Right ventricle myocardium inferior (tissue), 1 donor: ENCODE measurements at regions not wholly inside any gene's neighbourhood (a gene's known extent, or its start where the extent isn't known, plus 50 kb on each side); places are given as distances from the start of the nearest gene placed in this dataset.

Source experiments
- ATAC-seq: fragments of 200-7000 bp; cut with Tn5 transposase; one replicate; pipeline ENCODE4 v1.9.1; 2020; ENCODE audit warnings: mild to moderate bottlenecking, moderate library complexity
- DNase-seq: peaks from one replicate; pipeline ENCODE4 v3.0.0; 2021; ENCODE audit errors: missing footprints
- intact Hi-C: fragments of 100-400 bp; cut with DNase I; formaldehyde crosslinking; loops from one replicate; pipeline ENCODE4 v1.11.0; 2022
- donor health status: DM: no; HTN: yes; CAD: no; lungs with severe emphysema.

DNA sequence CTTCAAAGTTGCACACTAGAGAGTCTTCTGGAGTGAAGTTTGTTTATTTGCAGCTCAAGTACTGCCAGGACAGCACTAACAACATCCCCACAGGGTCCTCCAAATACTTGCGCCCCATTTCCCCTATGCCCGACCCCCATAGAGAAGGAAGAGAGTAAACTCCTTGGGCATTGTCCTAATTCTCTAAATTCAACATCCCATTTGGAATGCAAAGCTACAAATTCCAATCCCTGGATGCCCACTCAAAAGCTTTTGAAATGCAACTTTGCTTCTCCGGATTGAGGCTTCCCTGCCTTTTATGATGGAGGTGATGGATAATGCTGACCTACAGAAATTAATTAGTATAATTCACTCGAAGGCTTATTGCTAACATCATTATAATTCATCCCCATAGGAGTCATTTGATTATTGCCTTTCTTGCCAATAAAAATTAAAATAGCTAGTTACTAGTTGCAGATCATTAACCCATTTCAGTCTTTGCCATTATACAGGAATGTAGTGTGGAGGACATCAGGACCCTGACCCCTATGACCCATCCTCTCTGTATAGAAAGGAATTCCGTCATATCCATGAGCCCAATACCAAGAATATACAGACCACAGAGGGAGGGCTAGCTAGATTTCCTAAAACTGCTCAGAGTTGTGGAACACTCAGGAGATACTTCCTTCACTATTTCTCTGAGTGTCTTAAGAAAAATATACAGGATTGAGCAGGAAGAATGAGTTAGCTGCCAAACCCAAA lies 277.6 kb downstream of the ZNF608 start:
- ATAC-seq (no peak), DNase-seq (no peak)
- intact Hi-C loops, result no loop called here

DNA sequence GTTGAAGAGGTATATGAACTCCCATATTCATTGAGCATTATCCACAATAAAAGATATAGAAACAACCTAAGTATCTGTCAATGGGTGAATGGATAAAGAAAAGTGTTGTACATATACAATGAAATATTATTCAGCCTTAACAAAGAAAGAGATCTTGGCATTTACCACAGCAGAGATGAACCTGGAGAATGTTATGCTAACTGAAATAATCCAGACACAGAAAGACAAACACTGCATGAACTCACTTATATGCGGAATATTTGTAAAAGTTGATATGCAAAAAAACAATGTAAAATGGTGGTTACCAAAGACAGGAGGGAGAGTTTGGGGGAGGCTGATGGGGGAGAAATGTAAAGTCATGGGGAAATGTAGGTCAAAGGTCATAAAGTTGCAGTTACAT lies 278.7 kb downstream of the ZNF608 start:
- ATAC-seq, result no peak
- intact Hi-C loops, result no loop called here
- DNase-seq, result no peak

DNA sequence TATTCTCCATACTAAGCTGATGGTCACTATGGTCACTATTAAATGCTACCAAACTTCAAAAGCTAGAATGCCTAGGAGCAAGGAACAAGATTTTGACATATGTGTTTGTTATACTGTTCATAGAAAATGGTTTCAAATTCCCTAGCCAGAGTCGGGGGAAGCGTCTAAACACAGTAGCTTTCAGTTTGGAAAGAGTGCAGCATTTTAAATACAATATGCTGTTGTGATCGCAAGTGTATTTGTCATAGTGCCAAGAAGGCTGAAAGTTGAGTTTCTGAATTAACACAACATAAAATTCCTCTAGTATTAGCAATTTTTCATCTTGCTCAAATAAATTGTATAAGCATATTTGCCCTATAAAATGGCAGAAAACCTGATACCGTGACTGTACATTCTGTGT lies 280.4 kb downstream of the ZNF608 start:
- no peak for DNase-seq
- intact Hi-C loops, result no loop called here
- ATAC-seq, result no peak

DNA sequence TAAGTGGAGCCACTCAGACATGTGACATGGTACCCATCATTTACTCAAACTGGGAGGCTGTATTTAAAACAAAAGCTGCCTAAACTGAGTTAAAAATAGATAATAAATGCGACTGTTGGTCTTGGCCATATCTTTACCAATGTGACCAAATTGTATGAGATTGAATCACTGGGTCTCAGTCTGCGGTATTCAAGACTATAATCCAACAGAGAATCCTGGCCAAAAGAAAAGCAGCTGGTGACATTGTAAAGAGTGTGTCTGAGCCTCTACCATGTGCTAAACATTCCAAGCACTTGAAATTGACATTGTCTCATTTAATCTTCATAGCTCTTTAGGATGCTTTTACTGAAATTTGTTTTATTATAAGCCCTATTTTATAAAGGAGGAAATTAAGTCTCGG lies 282.6 kb downstream of the ZNF608 start:
- intact Hi-C loops, result no loop called here
- DNase-seq (no peak), ATAC-seq (no peak)

DNA sequence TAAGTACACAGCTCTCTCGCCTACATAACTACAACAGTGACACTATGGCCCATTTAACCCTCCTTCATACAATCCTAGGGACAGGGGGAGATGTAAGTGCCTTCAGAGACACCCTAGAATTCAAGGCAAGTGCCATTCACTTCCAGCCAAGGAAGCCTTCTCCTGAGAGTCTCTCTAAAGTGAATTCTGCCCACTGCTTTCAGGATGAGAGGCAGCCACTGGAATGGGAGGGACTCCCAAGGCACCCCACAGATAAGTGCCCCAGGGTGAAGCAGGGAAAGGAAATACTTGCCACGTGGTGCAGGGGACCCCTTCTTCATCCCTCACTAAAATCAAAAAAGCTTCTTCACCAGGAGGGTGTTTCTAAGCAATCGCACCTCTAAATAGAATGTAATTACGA lies 283.7 kb downstream of the ZNF608 start:
- no peak for DNase-seq
- ATAC-seq, result no peak
- intact Hi-C loops, result no loop called here

DNA sequence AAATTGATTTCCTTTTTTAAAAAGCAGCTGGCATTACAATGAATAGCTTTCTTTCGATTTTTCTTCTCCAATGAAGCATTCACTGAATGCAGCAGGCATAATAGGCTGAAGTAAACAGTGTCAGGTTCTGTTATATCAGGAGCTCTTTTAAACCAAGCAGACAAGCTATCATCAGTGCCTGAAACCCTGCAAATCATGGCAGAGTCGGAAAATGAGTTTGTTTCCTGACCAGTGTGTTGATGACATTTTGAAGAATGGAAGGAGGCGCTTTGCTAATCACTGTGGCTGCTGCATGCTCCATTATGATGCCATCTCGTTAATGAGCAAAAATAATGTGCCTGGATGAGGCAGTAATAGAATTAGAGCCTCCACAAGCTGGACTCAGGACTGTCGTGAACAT lies 284.5 kb downstream of the ZNF608 start:
- ATAC-seq (no peak), DNase-seq (no peak)
- intact Hi-C loops, result no loop called here

DNA sequence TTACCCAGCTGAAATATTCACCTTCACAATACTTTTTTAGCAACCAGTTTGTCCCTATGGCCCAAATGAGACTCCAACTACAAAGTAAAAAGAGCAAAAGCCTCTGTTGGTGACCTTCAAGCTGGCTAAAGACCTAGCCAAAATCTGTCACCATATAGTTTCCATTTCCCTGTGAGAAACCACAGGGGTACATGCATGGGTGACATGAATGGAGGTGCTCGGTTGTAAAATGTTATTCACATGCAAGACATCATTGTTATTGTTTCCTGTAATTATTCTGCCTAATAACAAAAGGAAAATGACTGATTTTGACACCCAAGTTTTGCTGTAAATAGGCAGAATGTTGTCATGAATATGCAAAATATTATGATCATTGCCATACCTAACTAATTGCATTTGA lies 285.3 kb downstream of the ZNF608 start:
- intact Hi-C loops, result no loop called here
- ATAC-seq, result no peak
- no peak for DNase-seq

DNA sequence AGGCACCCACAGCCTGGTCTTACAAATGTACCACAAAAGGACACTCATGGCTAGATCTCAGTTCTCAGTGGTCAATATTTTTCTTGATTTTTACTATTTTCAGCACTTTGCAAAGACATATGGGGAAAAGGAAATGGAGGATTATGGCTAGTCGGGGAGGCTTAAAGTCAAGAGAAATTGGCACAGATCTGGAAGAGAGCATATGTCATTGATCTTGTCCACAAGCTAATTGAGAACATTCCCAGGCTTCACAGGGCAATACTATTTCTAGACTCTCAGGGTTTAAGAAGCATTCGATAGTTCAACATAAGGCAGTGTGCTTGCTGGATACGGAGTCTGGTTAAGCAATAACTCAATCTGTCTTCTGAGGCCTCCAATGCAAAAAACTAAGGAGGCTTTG lies 285.8 kb downstream of the ZNF608 start:
- intact Hi-C loops, result no loop called here

DNA sequence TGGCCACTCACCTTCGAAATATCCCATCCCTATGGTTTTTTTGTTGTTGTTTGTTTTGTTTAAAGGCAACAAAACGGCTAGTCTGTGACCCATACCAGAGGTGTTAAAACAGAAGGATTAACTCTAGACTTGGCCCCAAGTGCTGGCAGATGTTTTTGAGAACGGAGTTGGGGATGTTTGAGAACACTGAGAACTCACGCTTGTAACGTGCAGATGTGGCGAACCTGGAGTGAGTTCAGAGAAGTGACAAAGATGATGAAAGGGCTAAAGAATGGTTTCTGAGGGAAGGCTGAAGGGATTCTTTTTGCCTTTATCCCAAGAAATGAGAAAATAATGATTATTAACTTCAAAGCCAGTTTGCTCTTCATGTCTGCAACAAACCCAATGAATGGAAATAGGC lies 286.5 kb downstream of the ZNF608 start:
- intact Hi-C loops, result no loop called here
- ATAC-seq (peak; percentile 81), DNase-seq (no peak)

More for the DNA sequence above, 285.8 kb downstream of the ZNF608 start:
- no peak for ATAC-seq
- DNase-seq, result no peak

DNA sequence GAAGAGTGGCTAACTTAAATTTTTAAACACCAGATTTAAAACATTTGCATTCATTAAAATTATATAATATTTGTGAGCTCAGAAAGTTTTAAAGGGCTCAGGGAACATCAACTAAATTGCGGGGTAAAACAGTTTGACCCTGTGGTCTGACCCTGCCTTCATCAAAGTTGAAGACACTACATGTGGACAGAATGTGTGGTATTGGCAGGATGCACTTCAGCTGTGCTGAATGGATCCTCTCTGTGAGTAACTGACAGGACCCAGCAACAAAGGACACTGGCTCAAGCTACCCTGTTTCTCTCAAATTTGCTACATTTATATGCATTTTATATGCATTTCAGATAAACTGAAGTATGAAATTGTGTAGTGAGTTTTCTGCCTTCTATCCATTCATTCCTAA lies 288.5 kb downstream of the ZNF608 start:
- no peak for ATAC-seq
- no peak for DNase-seq
- intact Hi-C loops, result no loop called here

DNA sequence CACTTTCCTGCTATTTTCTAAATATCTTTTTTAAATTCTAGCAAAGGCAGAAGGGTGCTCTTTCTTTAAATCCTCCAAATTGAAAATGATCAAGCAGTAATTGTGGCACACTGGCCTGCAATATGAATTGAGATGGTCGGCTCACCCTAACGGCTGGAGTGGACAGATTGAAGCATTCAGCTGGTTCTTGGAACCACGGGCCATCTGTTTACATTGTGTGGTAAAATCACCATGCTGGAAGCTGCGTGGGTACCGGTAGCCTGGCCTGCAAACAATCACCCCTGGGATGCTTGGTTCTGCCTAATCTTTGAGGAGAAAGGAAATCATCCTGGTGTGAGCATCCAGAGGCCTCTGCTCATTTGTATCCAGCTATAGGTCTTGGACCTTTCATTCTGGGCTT lies 289.3 kb downstream of the ZNF608 start:
- DNase-seq (no peak), ATAC-seq (no peak)
- intact Hi-C loops, result no loop called here

DNA sequence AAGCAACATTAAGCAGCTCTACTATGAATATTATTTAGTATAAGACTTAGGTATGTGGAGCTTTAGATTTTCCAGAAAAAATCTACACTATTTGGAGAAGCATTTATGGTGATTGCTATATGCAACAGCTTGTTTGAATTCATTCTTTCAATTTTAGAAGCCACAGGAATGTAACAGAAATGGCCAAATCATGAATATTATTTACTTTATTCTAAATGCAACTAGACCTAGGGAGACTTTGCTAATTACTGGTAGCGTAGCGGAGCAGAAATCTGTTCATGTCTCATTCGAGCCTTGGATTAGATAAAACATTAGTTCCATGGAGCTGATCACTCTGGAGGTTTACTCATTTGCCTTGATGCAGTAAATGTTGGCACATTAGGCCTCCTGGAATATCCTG lies 290.2 kb downstream of the ZNF608 start:
- intact Hi-C loops, result no loop called here
- DNase-seq (no peak), ATAC-seq (no peak)

DNA sequence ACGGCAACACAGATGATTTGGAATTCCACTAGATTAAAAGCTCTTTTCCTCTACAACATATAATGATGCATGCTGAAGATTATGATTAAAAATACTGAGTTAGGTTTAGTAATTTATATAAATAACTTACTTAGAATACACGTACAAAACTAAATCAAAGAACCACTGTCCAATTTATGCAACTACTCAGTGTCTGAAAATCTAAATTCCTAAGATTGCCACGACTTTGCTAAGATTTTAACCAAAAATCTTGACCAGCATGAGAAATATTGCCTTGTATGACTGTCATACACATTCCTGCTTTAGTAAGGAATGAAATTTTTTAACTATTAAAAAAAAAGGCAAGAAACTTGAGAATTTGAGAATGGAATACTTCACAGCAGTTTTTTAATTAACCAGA lies 292.4 kb downstream of the ZNF608 start:
- intact Hi-C loops, result no loop called here
- DNase-seq (no peak), ATAC-seq (no peak)

DNA sequence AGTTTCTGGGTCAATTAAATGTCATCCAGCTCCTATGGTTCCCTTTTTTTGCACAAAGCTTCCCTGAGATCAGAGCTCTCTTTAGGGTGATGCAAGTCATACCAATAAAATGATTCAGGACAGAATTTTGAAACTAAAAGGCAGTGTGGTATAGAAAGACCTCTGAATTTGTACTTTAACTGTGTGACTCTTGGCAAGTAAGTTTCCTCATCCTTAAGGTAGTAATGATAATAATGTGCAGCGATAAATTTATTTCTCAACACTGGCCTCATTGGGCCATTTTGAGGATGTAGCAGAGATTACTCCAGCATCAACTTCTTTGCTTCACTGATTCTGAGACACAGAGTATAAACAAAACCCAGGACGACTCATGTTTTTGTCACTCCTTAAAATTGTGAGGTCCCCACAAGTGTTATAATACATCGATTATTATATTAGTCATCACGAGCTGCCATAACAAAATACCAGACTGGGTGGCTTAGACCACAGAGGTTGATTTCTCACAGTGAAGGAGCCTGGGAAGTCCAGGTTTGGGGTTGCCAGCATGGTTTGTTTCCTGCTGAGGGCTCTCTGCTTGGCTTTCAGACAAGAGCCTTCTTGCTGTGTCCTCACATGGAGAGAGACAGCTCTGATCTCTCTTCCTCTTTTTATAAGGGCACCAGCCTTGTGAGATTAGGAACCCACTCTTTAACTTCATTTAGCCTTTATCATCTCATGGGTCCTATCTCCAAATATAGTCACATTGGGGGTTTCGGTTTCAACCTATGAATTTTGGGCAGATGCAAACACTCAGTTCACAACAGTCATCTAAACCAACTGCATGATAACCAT lies 293.0 kb downstream of the ZNF608 start:
- DNase-seq, result no peak
- intact Hi-C loops, result no loop called here
- no peak for ATAC-seq

DNA sequence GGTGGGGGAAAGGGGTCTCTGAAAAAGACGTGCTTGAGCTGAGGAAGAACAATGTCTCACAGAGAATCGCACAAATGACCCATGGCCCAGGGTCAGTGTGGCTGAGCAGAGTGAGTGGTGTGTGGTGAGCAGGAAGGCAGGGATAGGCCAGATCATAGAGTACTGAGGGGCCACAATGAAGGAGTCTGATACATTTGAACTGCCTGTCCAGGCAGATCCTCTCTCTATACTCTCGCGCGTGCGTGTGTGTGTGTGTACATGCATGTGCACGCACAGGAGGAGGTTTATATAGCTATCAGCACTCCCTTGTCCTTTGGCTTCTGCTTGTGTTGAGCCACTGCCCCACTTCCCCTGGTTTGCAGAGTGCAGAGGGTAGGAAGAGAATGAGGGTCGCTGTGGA lies 294.0 kb downstream of the ZNF608 start:
- DNase-seq (no peak), ATAC-seq (peak; percentile 21)
- intact Hi-C loops, result no loop called here

DNA sequence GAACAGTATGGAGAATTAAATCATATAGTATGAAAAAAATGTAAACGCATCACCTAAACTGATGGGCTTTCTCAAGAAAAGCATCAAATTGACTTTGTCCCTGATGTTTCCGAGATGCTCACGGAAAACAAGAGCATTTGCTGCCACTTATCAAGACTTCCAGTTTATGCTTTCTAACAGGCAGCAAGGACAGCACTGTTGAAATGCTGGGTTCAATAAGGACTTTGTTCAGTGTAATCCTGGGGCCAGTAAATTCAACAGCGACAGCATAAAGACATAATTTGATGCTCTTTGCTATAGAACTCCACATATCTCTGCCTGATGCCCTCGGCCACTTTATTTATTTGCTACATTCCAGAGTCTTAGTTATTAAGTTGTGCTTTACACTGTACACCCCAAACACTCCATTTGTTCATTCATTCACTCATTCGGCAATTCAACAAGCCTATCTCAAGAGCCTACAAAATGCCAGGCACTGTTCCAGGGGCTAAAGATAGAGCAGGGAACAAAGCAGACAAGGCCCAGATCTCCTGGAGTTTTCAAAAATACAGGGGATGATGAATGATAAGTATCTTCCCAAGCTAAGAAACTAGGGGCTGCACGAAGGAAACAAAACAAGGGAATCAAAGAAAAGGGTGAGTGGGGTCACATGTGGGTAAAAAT lies 294.6 kb downstream of the ZNF608 start:
- DNase-seq (no peak), ATAC-seq (peak; percentile 75)
- intact Hi-C loops, result no loop called here

DNA sequence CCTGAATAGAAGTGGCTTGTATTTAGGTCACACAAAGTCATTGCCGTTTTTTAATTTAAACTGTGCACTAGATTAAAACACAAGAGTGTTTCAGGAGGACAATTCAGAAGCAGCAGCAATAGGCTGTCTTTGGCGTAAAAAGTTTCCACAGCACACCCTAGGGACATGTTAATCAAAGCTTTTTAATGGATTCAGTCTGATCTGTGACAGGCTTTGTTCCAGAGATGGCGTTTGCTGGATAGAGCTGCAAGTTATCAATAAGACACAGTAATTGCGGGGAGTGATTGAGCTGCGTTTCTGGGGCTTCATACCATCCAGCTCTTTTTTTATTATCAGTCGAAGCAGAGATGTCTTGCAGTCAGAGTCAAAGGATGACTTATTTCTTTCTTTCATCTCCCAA lies 300.3 kb downstream of the ZNF608 start:
- ATAC-seq (no peak), DNase-seq (no peak)
- intact Hi-C loops, result no loop called here

DNA sequence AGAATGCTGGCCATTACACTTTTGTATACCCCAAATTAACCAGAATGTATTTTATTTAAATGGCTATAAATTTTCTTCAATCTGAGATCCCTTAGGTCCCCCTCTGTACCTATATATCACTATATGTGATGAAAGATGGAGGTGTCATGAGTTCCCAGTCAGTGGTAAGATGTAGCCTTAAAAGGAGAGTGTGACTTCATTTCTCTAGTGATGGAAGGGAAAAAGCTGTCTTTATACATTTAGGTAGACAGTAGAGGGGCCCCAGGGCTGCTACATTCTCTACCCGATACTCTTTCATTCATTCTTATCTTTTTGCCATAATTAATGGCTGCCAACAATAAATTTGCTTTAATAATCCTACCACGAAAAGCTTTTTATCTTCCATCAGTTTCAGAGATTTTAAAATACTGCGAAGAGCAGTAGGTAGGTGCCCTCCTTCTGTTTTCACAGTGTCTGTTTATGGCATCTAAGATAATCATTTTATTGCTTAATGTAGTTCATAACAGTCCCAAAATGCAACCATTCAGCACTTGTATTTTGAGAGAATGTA lies 301.3 kb downstream of the ZNF608 start:
- ATAC-seq (no peak), DNase-seq (no peak)
- intact Hi-C loops, result no loop called here

DNA sequence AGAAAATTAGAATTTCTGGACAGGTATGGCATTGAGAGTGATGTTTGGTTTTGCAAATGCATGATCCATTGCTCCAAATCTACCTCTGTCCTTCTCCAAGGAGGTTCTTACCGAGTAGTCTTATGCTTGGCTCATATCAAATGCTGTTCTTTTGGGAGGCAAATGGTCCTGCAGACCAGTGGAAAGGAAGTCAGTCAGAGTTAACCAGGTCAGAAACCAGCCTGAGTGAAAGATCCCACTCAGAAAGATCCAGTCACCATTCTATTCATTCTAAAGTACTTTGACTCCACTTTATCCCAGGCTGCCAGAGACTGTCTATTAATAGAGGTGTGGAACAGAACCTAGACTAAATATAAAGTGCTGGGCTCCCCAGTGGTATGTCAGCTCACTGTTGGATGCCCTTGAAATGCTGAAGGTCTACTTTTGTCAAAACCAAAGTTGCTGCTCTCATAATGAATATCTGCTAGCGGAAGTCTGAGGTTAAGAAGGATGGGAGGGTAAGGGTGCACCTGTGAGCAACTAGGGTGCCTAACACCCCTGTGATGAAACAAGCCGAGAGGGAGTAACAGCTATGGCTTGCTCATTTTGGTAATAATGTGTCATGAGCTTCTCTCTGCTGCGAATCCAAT lies 302.2 kb downstream of the ZNF608 start:
- ATAC-seq, result peak; percentile 93
- DNase-seq, result no peak
- intact Hi-C loops, result no loop called here
